Suprapubic skin (tissue), 4 donors: ENCODE measurements at regions not wholly inside any gene's neighbourhood (a gene's known extent, or its start where the extent isn't known, plus 50 kb on each side); places are given as distances from the start of the nearest gene placed in this dataset.

ENCODE experiments used
- DNase-seq, 2 donors: peaks; one replicate each; pipeline ENCODE4 v3.0.0-alpha.2; 2019; ENCODE audit warnings: low spot score in 2 of 2
- H3K27ac ChIP-seq: fragments of 200-600 bp; sonication (generic); one replicate; pipeline ENCODE4 v1.5.1; 2019
- H3K27me3 ChIP-seq: fragments of 200-600 bp; sonication (generic); one replicate; pipeline ENCODE4 v1.5.1; 2019
- H3K36me3 ChIP-seq: fragments of 200-600 bp; sonication (generic); one replicate; pipeline ENCODE4 v1.5.1; 2019
- H3K4me1 ChIP-seq: fragments of 200-600 bp; sonication (generic); one replicate; pipeline ENCODE4 v1.5.1; 2019
- H3K4me3 ChIP-seq: fragments of 200-600 bp; sonication (generic); one replicate; pipeline ENCODE4 v1.5.1; 2019; ENCODE audit warnings: mild to moderate bottlenecking
- H3K9me3 ChIP-seq: fragments of 200-600 bp; sonication (generic); one replicate; pipeline ENCODE4 v1.5.1; 2019
- CTCF ChIP-seq, 2 donors: fragments of 200-600 bp in 1 of 2; fragments of 450-650 bp in 1 of 2; sonication (generic) in 1 of 2; IDR thresholded peaks; one replicate each; pipeline ENCODE4 v1.5.1; 2016 to 2019; ENCODE audit warnings: antibody characterized with exemption in 2 of 2, mild to moderate bottlenecking in 1 of 2, moderate library complexity in 1 of 2
- EP300 ChIP-seq: sonication (generic); formaldehyde crosslinking; IDR thresholded peaks from one replicate; pipeline ENCODE4 v1.6.1; 2017; ENCODE audit warnings: antibody characterized with exemption
- POLR2A ChIP-seq, 2 donors: fragments of 450-650 bp; IDR thresholded peaks; one replicate each; pipeline ENCODE4 v1.6.1; 2017; ENCODE audit warnings: antibody characterized with exemption in 2 of 2, mild to moderate bottlenecking in 2 of 2, moderate library complexity in 2 of 2
- POLR2AphosphoS5 ChIP-seq, 3 donors: sonication (generic); formaldehyde crosslinking; IDR thresholded peaks; one replicate each; pipeline ENCODE4 v1.6.1; 2017; ENCODE audit warnings: antibody characterized with exemption in 3 of 3
- WGBS: methylation state at CpG from one replicate; pipeline ENCODE4 v1.1.5; 2018; 5-methylcytosine and 5-hydroxymethylcytosine counted together

- Histone ChIP-seq H3K36me3 (no peaks in the 10 kb centered on the region), H3K27me3 (no peaks in the 10 kb centered on the region), H3K9me3 (no peaks in the 10 kb centered on the region), H3K4me1 (no peaks in the 10 kb centered on the region), H3K4me3 (no peak overlapping the region), H3K27ac (no peak overlapping the region)
- 100% methylated on average over 1 of the region's 1 CpG for WGBS
- TF ChIP-seq POLR2AphosphoS5 (IDR thresholded peaks at IDR 0.05) (no peak), EP300 (no peak), CTCF (IDR thresholded peaks at IDR 0.05) (no peak), POLR2A (IDR thresholded peaks at IDR 0.05) (no peak)
- DNase-seq, result no peak
Measured at GRCh38 chr3:30123755-30124154, 482.6 kb upstream of the TGFBR2 start.

- Histone ChIP-seq H3K27me3 (no peaks in the 10 kb centered on the region), H3K4me3 (no peak overlapping the region), H3K27ac (no peak overlapping the region), H3K9me3 (no peaks in the 10 kb centered on the region), H3K4me1 (no peaks in the 10 kb centered on the region), H3K36me3 (no peaks in the 10 kb centered on the region)
- no peak for DNase-seq
- WGBS, result 71% methylated on average over 2 of the region's 2 CpGs
- no peak for TF ChIP-seq EP300
- no peak for TF ChIP-seq CTCF (IDR thresholded peaks at IDR 0.05)
- TF ChIP-seq POLR2AphosphoS5 (IDR thresholded peaks at IDR 0.05), result no peak
- no peak for TF ChIP-seq POLR2A (IDR thresholded peaks at IDR 0.05)
Measured at GRCh38 chr3:30124435-30125370, 481.7 kb upstream of the TGFBR2 start.

GRCh38 chr3:30129765-30130164, 476.6 kb upstream of the TGFBR2 start:
- Histone ChIP-seq H3K27me3 (no peaks in the 10 kb centered on the region), H3K36me3 (no peaks in the 10 kb centered on the region), H3K4me1 (no peaks in the 10 kb centered on the region), H3K4me3 (no peak overlapping the region), H3K27ac (no peak overlapping the region), H3K9me3 (no peaks in the 10 kb centered on the region)
- DNase-seq, result no peak
- TF ChIP-seq POLR2AphosphoS5 (IDR thresholded peaks at IDR 0.05), result no peak
- no peak for TF ChIP-seq CTCF (IDR thresholded peaks at IDR 0.05)
- TF ChIP-seq POLR2A (IDR thresholded peaks at IDR 0.05), result no peak
- no peak for TF ChIP-seq EP300
- WGBS, result 82% methylated on average over 2 of the region's 2 CpGs

- 97% methylated on average over 1 of the region's 1 CpG for WGBS
- DNase-seq, result no peak
- Histone ChIP-seq H3K27ac (no peak overlapping the region), H3K9me3 (no peaks in the 10 kb centered on the region), H3K27me3 (no peaks in the 10 kb centered on the region), H3K4me3 (no peak overlapping the region), H3K4me1 (no peaks in the 10 kb centered on the region), H3K36me3 (no peaks in the 10 kb centered on the region)
- TF ChIP-seq CTCF (IDR thresholded peaks at IDR 0.05) (no peak), EP300 (no peak), POLR2AphosphoS5 (IDR thresholded peaks at IDR 0.05) (no peak), POLR2A (IDR thresholded peaks at IDR 0.05) (no peak)
Measured at GRCh38 chr3:30130391-30130790, 476.0 kb upstream of the TGFBR2 start.

- Histone ChIP-seq H3K4me1 (no peaks in the 10 kb centered on the region), H3K27ac (no peak overlapping the region), H3K4me3 (no peak overlapping the region), H3K27me3 (no peaks in the 10 kb centered on the region), H3K9me3 (no peaks in the 10 kb centered on the region), H3K36me3 (no peaks in the 10 kb centered on the region)
- 78% methylated on average over 4 of the region's 4 CpGs for WGBS
- TF ChIP-seq EP300 (no peak), CTCF (IDR thresholded peaks at IDR 0.05) (no peak), POLR2AphosphoS5 (IDR thresholded peaks at IDR 0.05) (no peak), POLR2A (IDR thresholded peaks at IDR 0.05) (no peak)
- DNase-seq, result no peak
Measured at GRCh38 chr3:30131191-30131590, 475.2 kb upstream of the TGFBR2 start.
